Peyer's patch (tissue), 4 donors: ENCODE measurements at regions not wholly inside any gene's neighbourhood (a gene's known extent, or its start where the extent isn't known, plus 50 kb on each side); places are given as distances from the start of the nearest gene placed in this dataset.

Experiments used
- DNase-seq, 3 donors: peaks; one replicate each; pipeline ENCODE4 v3.0.0-alpha.2; 2017 to 2019
- H3K27ac ChIP-seq, 4 donors: fragments of 200-600 bp; sonication (generic); one replicate each; pipeline ENCODE4 v1.5.1; 2016 to 2019
- H3K27me3 ChIP-seq, 2 donors: fragments of 200-600 bp; sonication (generic); one replicate each; pipeline ENCODE4 v1.5.1; 2019
- H3K36me3 ChIP-seq, 3 donors: fragments of 200-600 bp; sonication (generic); one replicate each; pipeline ENCODE4 v1.5.1; 2016 to 2019
- H3K4me1 ChIP-seq, 4 donors: fragments of 200-600 bp; sonication (generic); one replicate each; pipeline ENCODE4 v1.5.1; 2016 to 2019
- H3K4me3 ChIP-seq, 4 donors: fragments of 200-600 bp; sonication (generic); 1 replicate in 3 of 4; 2 replicates in 1 of 4; pipeline ENCODE4 v1.5.1; 2016 to 2019; ENCODE audit warnings: mild to moderate bottlenecking in 1 of 4
- H3K9me3 ChIP-seq, 4 donors: fragments of 200-600 bp; sonication (generic); one replicate each; pipeline ENCODE4 v1.5.1; 2016 to 2019; ENCODE audit warnings: mild to moderate bottlenecking in 1 of 4
- CTCF ChIP-seq, 6 experiments: fragments of 450-650 bp in 4 of 6; fragments of 200-600 bp in 2 of 6; sonication (generic) in 1 of 6; IDR thresholded peaks; one replicate each; pipeline ENCODE4 v1.5.1; 2017 to 2019; ENCODE audit warnings: antibody characterized with exemption in 6 of 6, mild to moderate bottlenecking in 3 of 6, moderate library complexity in 1 of 6
- POLR2A ChIP-seq, 2 donors: fragments of 450-650 bp; IDR thresholded peaks; one replicate each; pipeline ENCODE4 v1.5.1; 2017; ENCODE audit warnings: antibody characterized with exemption in 2 of 2, mild to moderate bottlenecking in 2 of 2, moderate library complexity in 2 of 2

DNA sequence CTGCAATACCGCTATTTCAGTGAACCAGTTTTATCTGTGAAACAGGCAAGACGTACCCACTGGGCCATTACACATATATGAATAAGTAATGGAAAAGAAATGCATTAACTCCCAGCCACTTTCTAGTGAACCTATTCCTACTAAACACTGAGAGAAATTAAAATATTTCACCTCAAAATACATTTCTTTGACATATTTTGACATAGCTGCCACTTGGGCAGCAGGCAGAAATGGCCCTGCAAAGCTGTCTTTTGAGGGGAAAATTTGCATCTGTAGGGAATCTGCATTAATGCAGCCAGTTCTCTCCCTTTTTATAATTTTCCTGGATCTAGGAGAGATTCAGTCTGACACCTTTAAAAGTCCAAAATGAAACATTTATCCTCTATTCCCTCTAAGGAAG, 714.8 kb upstream of the POM121L12 start:
- Histone ChIP-seq H3K36me3 (no peaks in the 10 kb centered on the region), H3K27me3 (no peaks in the 10 kb centered on the region), H3K27ac (no peak overlapping the region), H3K9me3 (no peaks in the 10 kb centered on the region), H3K4me3 (no peak overlapping the region), H3K4me1 (no peaks in the 10 kb centered on the region)
- no peak for TF ChIP-seq CTCF (IDR thresholded peaks at IDR 0.05)
- TF ChIP-seq POLR2A (IDR thresholded peaks at IDR 0.05), result no peak
- no peak for DNase-seq

GRCh38 chr7:52317921-52318320, 717.5 kb upstream of the POM121L12 start:
- Histone ChIP-seq H3K4me3 (no peak overlapping the region), H3K4me1 (no peaks in the 10 kb centered on the region), H3K27me3 (no peaks in the 10 kb centered on the region), H3K27ac (no peak overlapping the region), H3K36me3 (no peaks in the 10 kb centered on the region), H3K9me3 (no peaks in the 10 kb centered on the region)
- TF ChIP-seq CTCF (IDR thresholded peaks at IDR 0.05), result no peak
- TF ChIP-seq POLR2A (IDR thresholded peaks at IDR 0.05), result no peak
- DNase-seq, result no peak

DNA sequence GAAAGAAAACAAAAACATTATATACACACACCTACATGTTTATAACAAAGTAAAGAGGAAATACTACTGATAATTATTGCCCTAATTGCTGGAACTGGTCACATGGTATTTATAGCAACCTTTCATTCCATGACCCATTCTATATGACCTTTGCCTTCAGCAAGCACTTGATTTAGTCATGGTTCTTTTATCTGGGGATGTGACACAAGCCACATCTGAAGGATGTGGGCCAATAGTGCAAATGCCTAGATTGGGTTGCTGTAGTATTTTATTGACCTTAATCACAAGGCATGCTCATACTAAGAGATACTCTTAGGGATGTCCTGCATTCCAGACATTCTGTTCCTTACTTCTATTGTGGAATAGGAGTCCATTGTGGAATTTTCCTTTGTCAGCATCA, 723.5 kb upstream of the POM121L12 start:
- no peak overlapping the region for H3K4me3 ChIP-seq

GRCh38 chr7:52309631-52310030, 725.8 kb upstream of the POM121L12 start:
- DNase-seq, result no peak
- TF ChIP-seq POLR2A (IDR thresholded peaks at IDR 0.05) (no peak), CTCF (IDR thresholded peaks at IDR 0.05) (no peak)
- Histone ChIP-seq H3K27me3 (no peaks in the 10 kb centered on the region), H3K9me3 (no peaks in the 10 kb centered on the region), H3K27ac (no peak overlapping the region), H3K36me3 (no peaks in the 10 kb centered on the region), H3K4me3 (no peak overlapping the region), H3K4me1 (no peaks in the 10 kb centered on the region)

More for the DNA sequence above, 723.5 kb upstream of the POM121L12 start:
- H3K36me3 ChIP-seq, result no peaks in the 10 kb centered on the region
- no peak overlapping the region for H3K27ac ChIP-seq
- H3K27me3 ChIP-seq, result no peaks in the 10 kb centered on the region
- no peak for TF ChIP-seq POLR2A (IDR thresholded peaks at IDR 0.05)
- TF ChIP-seq CTCF (IDR thresholded peaks at IDR 0.05), result no peak
- no peak for DNase-seq
- no peaks in the 10 kb centered on the region for H3K9me3 ChIP-seq
- H3K4me1 ChIP-seq, result no peaks in the 10 kb centered on the region

DNA sequence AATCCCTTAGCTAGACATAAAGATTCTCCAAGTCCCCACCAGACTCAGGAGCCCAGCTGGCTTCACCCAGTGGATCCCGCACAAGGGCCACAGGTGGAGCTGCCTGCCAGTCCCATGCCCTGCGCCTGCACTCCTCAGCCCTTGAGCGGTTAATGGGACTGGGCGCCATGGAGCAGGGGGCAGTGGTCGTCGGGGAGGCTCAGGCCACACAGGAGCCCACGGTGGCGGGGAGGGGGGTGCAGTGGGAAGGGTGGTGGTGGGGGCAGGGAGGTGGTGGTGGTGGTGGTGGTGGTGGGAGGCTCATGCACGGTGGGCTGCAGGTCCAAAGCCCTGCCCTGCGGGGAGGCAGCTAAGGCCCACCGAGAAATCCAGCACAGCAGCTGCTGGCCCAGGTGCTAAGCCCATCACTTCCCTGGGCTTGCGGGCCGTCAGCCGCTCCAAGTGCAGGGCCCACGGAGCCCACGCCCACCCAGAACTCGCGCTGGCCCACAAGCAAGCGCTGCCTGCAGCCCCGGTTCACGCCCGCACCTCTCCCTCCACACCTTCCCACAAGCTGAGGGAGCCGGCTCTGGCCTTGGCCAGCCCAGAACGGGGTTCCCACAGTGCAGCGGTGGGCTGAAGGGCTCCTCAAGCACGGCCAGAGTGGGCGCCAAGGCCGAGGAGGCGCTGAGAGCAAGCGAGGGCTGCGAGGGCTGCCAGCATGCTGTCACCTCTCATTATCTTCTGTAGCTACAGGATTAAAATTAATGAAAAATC, 732.5 kb upstream of the POM121L12 start:
- no peak overlapping the region for H3K27ac ChIP-seq
- no peaks in the 10 kb centered on the region for H3K9me3 ChIP-seq
- no peak for TF ChIP-seq CTCF (IDR thresholded peaks at IDR 0.05)
- no peak for TF ChIP-seq POLR2A (IDR thresholded peaks at IDR 0.05)
- no peaks in the 10 kb centered on the region for H3K27me3 ChIP-seq
- H3K4me3 ChIP-seq, result no peak overlapping the region
- H3K4me1 ChIP-seq, result no peaks in the 10 kb centered on the region
- H3K36me3 ChIP-seq, result no peaks in the 10 kb centered on the region
- no peak for DNase-seq
